Progenitor cell of endocrine pancreas (in vitro differentiated cells): ENCODE measurements at regions not wholly inside any gene's neighbourhood (a gene's known extent, or its start where the extent isn't known, plus 50 kb on each side); places are given as distances from the start of the nearest gene placed in this dataset.

Experiments used
- DNase-seq: peaks from one replicate; pipeline ENCODE4 v3.0.0; 2021; ENCODE audit warnings: low spot score; ENCODE audit not compliant: unreplicated experiment
- H3K27ac Mint-ChIP-seq: 2 replicates; pipeline ENCODE4 v1.8.0; 2021; ENCODE audit warnings: mild to moderate bottlenecking, moderate library complexity, mixed read lengths
- H3K27me3 Mint-ChIP-seq: 2 replicates; pipeline ENCODE4 v1.8.0; 2021; ENCODE audit warnings: mixed read lengths
- H3K36me3 Mint-ChIP-seq: 2 replicates; pipeline ENCODE4 v1.8.0; 2022; ENCODE audit warnings: mixed read lengths; ENCODE audit not compliant: insufficient read depth
- H3K4me1 Mint-ChIP-seq: 2 replicates; pipeline ENCODE4 v1.8.0; 2021; ENCODE audit warnings: low read depth, mixed read lengths
- H3K4me3 Mint-ChIP-seq: 2 replicates; pipeline ENCODE4 v1.8.0; 2021; ENCODE audit warnings: low read depth, mild to moderate bottlenecking, moderate library complexity, mixed read lengths
- H3K9me3 Mint-ChIP-seq: 2 replicates; pipeline ENCODE4 v1.8.0; 2021; ENCODE audit warnings: low read depth, mixed read lengths
- TF ChIP-seq, protein P1 (sequence below): fragments of 200-600 bp; sonication (generic); IDR thresholded peaks from one replicate; pipeline ENCODE4 v1.5.0; 2021; ENCODE audit warnings: antibody characterized with exemption, mild to moderate bottlenecking; ENCODE audit not compliant: unreplicated experiment

DNA sequence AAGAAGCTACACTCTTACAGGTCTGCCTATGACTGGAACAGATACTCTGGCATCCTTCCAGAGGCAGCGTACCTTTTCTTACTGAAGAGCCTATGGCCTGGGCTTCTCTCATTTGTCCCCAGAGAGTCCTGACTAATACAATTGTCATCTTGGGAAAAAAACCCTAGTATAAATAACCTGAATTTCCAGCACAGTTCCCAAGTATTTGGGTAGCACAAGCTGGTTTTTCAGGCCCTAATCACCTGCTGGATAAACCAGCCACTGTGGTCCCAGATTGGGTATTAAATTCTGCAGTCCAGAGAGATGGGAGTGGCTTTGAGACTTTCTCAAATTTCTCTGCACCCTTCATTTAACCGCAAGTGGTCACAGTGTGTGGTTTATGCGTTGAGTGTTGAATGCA lies 186.8 kb upstream of the NEBL start:
- Mint-ChIP-seq H3K36me3 (no peaks in the 10 kb centered on the region), H3K9me3 (no peaks in the 10 kb centered on the region), H3K27me3 (peaks cover 2% of the 10 kb centered on the region), H3K27ac (no peak overlapping the region), H3K4me3 (no peak overlapping the region), H3K4me1 (no peaks in the 10 kb centered on the region)
- TF ChIP-seq, protein P1, sequence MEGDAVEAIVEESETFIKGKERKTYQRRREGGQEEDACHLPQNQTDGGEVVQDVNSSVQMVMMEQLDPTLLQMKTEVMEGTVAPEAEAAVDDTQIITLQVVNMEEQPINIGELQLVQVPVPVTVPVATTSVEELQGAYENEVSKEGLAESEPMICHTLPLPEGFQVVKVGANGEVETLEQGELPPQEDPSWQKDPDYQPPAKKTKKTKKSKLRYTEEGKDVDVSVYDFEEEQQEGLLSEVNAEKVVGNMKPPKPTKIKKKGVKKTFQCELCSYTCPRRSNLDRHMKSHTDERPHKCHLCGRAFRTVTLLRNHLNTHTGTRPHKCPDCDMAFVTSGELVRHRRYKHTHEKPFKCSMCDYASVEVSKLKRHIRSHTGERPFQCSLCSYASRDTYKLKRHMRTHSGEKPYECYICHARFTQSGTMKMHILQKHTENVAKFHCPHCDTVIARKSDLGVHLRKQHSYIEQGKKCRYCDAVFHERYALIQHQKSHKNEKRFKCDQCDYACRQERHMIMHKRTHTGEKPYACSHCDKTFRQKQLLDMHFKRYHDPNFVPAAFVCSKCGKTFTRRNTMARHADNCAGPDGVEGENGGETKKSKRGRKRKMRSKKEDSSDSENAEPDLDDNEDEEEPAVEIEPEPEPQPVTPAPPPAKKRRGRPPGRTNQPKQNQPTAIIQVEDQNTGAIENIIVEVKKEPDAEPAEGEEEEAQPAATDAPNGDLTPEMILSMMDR: no peak
- no peak for DNase-seq

DNA sequence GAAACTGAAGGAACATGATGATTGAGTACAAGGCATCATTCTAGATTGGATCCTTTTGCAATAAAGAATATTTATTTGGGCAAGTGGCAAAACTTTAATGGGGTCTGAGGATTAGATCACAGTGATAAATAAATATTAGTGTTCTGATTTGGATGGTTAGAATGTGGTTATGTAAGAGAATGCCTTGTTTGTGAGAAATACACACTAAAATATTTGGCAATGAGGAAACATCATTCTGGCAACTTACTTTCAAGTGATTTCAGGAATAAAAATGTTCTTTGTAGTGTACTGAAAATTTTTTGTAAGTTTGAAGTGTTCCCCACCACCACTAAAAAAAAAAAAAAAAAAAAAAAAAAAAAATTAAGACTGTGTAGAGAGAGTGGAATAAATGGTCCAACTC lies 185.1 kb upstream of the NEBL start:
- H3K27ac Mint-ChIP-seq: no peak overlapping the region
- TF ChIP-seq, protein P1: no peak
- no peaks in the 10 kb centered on the region for H3K36me3 Mint-ChIP-seq
- peaks cover 2% of the 10 kb centered on the region for H3K4me1 Mint-ChIP-seq
- no peaks in the 10 kb centered on the region for H3K27me3 Mint-ChIP-seq
- H3K4me3 Mint-ChIP-seq: no peak overlapping the region
- no peak for DNase-seq
- no peaks in the 10 kb centered on the region for H3K9me3 Mint-ChIP-seq

DNA sequence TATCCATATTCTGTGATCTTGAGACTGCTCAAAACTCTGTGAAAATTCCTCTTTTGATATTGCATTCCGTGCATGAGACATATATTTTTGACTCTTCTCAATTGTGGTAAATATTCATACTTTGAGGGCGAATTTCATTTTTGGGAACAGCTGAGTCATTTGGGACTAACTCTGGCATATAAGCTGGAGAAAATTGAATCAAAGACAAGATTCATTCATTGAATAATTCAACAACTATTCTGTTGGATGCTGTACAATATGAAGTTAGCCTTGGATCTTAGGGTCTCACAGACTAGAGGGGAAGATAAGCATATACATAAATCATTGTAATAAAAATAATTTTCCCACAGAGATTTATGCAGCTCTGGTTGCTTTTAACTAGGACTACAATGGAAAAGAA lies 183.2 kb upstream of the NEBL start:
- no peak for DNase-seq
- Mint-ChIP-seq H3K4me3 (no peak overlapping the region), H3K9me3 (no peaks in the 10 kb centered on the region), H3K27ac (no peak overlapping the region), H3K36me3 (no peaks in the 10 kb centered on the region), H3K4me1 (peaks cover 2% of the 10 kb centered on the region), H3K27me3 (no peaks in the 10 kb centered on the region)
- TF ChIP-seq, protein P1: no peak

DNA sequence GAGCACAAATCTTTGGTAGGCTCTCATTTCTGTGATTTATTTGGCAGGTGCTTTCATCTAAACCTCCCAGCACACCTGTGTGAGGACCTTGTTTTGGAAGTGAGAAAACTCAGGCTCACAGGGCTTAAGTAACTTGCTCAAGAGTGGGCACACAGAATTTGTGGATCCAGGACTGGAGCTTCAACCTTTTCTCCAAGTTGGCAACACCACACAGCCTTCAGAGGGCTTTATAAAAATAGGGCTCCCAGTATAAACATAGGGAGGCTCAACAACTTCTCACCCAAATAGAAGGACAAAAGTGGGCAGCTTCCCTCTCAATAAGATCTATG lies 182.2 kb upstream of the NEBL start:
- Mint-ChIP-seq H3K36me3 (no peaks in the 10 kb centered on the region), H3K4me1 (peaks cover 2% of the 10 kb centered on the region), H3K4me3 (no peak overlapping the region), H3K27ac (no peak overlapping the region), H3K9me3 (no peaks in the 10 kb centered on the region), H3K27me3 (no peaks in the 10 kb centered on the region)
- TF ChIP-seq, protein P1: no peak
- no peak for DNase-seq

DNA sequence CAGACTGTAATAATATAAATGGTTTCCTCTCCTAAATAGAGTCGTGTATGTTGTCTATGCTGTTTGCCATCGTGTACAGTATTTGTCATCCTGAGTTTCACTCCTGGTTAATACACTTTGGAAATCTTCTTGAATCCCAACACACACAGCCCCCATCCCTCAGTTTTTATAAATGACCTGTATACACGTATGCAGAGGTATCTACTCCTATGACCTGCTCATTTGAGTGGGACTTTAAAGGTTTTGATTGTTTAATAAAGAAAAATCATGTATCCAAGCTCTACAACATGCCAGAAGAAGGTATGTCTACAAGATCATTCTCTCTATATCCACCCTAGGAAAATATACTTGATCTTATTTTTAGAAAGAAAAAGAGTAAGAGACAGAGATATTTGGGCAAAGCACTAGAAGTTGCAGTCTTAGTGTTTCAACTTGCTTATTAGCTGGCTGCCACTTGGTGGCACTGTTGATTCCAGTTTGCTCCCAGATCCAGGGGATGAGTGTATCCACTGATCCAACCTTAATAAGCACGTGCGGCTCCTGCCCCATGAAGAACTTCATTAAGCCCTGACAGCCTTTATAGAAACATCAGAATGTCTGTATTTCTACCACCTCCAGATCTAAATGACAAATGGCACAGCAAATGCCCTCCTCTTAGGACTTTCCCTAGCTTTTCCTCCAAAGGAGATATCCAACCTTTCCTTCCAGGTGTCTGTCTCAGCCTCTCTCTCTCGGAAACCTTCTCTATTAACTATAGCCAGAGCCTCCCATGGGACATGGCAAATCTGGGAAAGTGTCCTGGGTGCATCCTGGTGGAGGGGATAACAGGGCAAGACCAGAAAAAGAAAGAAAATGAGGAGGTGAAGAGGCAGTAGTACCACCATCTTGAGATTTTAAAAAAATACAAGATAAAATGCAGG lies 181.6 kb upstream of the NEBL start:
- no peak overlapping the region for H3K4me3 Mint-ChIP-seq
- TF ChIP-seq, protein P1: peak; percentile 90
- H3K27me3 Mint-ChIP-seq: no peaks in the 10 kb centered on the region
- peaks cover 2% of the 10 kb centered on the region for H3K4me1 Mint-ChIP-seq
- no peaks in the 10 kb centered on the region for H3K36me3 Mint-ChIP-seq
- DNase-seq: peak; percentile 42
- H3K27ac Mint-ChIP-seq: no peak overlapping the region
- no peaks in the 10 kb centered on the region for H3K9me3 Mint-ChIP-seq
